ENCODE measurements at regions not wholly inside any gene's neighbourhood (a gene's known extent, or its start where the extent isn't known, plus 50 kb on each side); places are given as distances from the start of the nearest gene placed in this dataset.
"Not testable (repeated sequence)": the region's sequence is repeated elsewhere in the genome, so short reads cannot be mapped to it uniquely, and the experiment has no call there.

DNA sequence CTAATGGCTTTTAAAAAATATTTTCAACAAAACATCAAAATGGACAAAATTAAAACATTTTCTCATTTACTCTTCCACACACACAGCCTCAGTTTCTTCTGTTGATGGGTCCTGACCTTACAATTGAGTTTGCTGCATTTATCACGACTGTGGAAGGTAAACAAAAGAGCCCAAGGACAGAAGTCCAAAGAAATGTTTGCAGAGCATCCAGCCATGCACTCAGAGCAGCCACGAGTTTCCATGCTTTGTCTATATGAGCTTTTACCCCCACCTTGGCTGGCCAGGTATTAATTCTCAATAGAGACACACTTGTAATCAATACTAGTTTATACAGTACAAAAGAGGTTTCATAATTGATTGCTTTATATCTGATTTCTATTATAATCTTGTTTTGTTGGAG is 85.0 kb upstream of the WDFY3 start:
- H3K9me3 ChIP-seq (replicated peaks; ENCODE audit: control insufficient read depth, insufficient read depth, low read length) = no peaks in the 10 kb centered on the region
- FAIRE-seq = no peak
- POLR2A ChIA-PET = no interaction called here
- H3K79me2 ChIP-seq (ENCODE audit: control insufficient read depth, insufficient read depth, low read length) = no peaks in the 10 kb centered on the region
- no peak overlapping the region for H3K27ac ChIP-seq (ENCODE audit: insufficient read depth, low read depth, low read length)
- no peaks in the 10 kb centered on the region for H3K9me1 ChIP-seq (replicated peaks; ENCODE audit: control insufficient read depth, extremely low read depth, insufficient read depth, low read length)
- dilution Hi-C loops (cut with MboI; ENCODE audit: extremely low pct_ligation_motif_present, low sequenced_read_pairs) (no loop called here), intact Hi-C loops (cut with micrococcal nuclease) (no loop called here)
- H3K4me3 ChIP-seq (replicated peaks in 1 of 3; ENCODE audit: insufficient read depth in 1 of 3, low read depth in 1 of 3, low read length in 3 of 3) = no peak overlapping the region
- DNase-seq (ENCODE audit: low read depth, low spot score) = no peak
- TF ChIP-seq JUN (IDR thresholded peaks at IDR 0.05; ENCODE audit: borderline replicate concordance, insufficient read depth, insufficient read length, low read depth) = no peak
- TF ChIP-seq EZH2 (IDR thresholded peaks at IDR 0.05; ENCODE audit: borderline replicate concordance, low read depth, low read length, severe bottlenecking) = no peak
- no peak for TF ChIP-seq POLR2A (IDR thresholded peaks at IDR 0.05; ENCODE audit: low read depth, low read length)
- TF ChIP-seq, protein P1, sequence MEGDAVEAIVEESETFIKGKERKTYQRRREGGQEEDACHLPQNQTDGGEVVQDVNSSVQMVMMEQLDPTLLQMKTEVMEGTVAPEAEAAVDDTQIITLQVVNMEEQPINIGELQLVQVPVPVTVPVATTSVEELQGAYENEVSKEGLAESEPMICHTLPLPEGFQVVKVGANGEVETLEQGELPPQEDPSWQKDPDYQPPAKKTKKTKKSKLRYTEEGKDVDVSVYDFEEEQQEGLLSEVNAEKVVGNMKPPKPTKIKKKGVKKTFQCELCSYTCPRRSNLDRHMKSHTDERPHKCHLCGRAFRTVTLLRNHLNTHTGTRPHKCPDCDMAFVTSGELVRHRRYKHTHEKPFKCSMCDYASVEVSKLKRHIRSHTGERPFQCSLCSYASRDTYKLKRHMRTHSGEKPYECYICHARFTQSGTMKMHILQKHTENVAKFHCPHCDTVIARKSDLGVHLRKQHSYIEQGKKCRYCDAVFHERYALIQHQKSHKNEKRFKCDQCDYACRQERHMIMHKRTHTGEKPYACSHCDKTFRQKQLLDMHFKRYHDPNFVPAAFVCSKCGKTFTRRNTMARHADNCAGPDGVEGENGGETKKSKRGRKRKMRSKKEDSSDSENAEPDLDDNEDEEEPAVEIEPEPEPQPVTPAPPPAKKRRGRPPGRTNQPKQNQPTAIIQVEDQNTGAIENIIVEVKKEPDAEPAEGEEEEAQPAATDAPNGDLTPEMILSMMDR (IDR thresholded peaks at IDR 0.05; ENCODE audit: extremely low read depth in 1 of 2, insufficient read depth in 1 of 2, low read depth in 1 of 2, low read length in 2 of 2) = no peak
- no peak for TF ChIP-seq FOS (IDR thresholded peaks at IDR 0.05; ENCODE audit: borderline replicate concordance, insufficient read depth, low read length)
- no peak overlapping the region for H3K9ac ChIP-seq (replicated peaks; ENCODE audit: extremely low read depth, insufficient read depth, low read length)
- no peaks in the 10 kb centered on the region for H3K36me3 ChIP-seq (ENCODE audit: control insufficient read depth in 2 of 2, extremely low read depth in 1 of 2, insufficient read depth in 2 of 2, low read length in 2 of 2)
- H3K4me1 ChIP-seq (ENCODE audit: control insufficient read depth, extremely low read depth, insufficient read depth, low read length) = no peaks in the 10 kb centered on the region
- CTCF ChIA-PET = no interaction called here
- H3K4me2 ChIP-seq (ENCODE audit: insufficient read depth, low read length) = no peak overlapping the region
- BruUV-seq (replicated peaks) = no TSS peak
- no peak overlapping the region for H2AFZ ChIP-seq (ENCODE audit: low read depth, low read length)
- no peaks in the 10 kb centered on the region for H4K20me1 ChIP-seq (replicated peaks; ENCODE audit: control insufficient read depth, extremely low read depth, insufficient read depth, low read length)
- peaks cover 2 to 3% of the 10 kb centered on the region in 2 experiments for H3K27me3 ChIP-seq (ENCODE audit: control insufficient read depth in 2 of 2, insufficient read depth in 2 of 2, low read length in 2 of 2)

DNA sequence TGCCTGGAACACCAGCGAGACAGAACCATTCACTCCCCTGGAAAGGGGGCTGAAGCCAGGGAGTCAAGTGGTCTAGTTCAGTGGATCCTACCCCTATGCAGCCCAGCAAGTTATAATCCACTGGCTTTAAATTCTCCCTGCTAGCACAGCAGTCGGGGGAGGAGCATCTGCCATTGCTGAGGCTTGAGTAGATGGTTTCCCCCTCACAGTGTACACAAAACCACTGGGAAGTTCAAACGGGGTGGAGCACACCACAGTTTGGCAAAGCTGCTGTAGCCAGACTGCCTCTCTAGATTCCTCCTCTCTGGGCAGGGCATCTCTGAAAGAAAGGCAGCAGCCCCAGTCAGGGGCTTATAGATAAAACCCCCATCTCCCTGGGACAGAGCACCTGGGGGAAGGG is 88.4 kb upstream of the WDFY3 start:
- dilution Hi-C loops (cut with MboI; ENCODE audit: extremely low pct_ligation_motif_present, low sequenced_read_pairs); H3K4me1 ChIP-seq (ENCODE audit: control insufficient read depth, extremely low read depth, insufficient read depth, low read length); POLR2A ChIA-PET; H3K4me3 ChIP-seq (replicated peaks in 1 of 3; ENCODE audit: insufficient read depth in 1 of 3, low read depth in 1 of 3, low read length in 3 of 3); H3K4me2 ChIP-seq (ENCODE audit: insufficient read depth, low read length); CTCF ChIA-PET; H4K20me1 ChIP-seq (replicated peaks; ENCODE audit: control insufficient read depth, extremely low read depth, insufficient read depth, low read length); H3K27ac ChIP-seq (ENCODE audit: insufficient read depth, low read depth, low read length); intact Hi-C loops (cut with micrococcal nuclease); BruUV-seq (replicated peaks); H3K79me2 ChIP-seq (ENCODE audit: control insufficient read depth, insufficient read depth, low read length); H3K9ac ChIP-seq (replicated peaks; ENCODE audit: extremely low read depth, insufficient read depth, low read length); DNase-seq (ENCODE audit: low read depth, low spot score); H2AFZ ChIP-seq (ENCODE audit: low read depth, low read length); H3K9me3 ChIP-seq (replicated peaks; ENCODE audit: control insufficient read depth, insufficient read depth, low read length); H3K36me3 ChIP-seq (ENCODE audit: control insufficient read depth in 2 of 2, extremely low read depth in 1 of 2, insufficient read depth in 2 of 2, low read length in 2 of 2); FAIRE-seq; H3K9me1 ChIP-seq (replicated peaks; ENCODE audit: control insufficient read depth, extremely low read depth, insufficient read depth, low read length); H3K27me3 ChIP-seq (ENCODE audit: control insufficient read depth in 2 of 2, insufficient read depth in 2 of 2, low read length in 2 of 2): not testable (repeated sequence)
